Upper lobe of right lung (tissue), 1 donor: ENCODE measurements at regions not wholly inside any gene's neighbourhood (a gene's known extent, or its start where the extent isn't known, plus 50 kb on each side); places are given as distances from the start of the nearest gene placed in this dataset.

Experiments used
- ATAC-seq: fragments of 200-7000 bp; cut with Tn5 transposase; one replicate; pipeline ENCODE4 v1.9.1; 2020; ENCODE audit warnings: mild to moderate bottlenecking, moderate library complexity
- DNase-seq: peaks from one replicate; pipeline ENCODE4 v3.0.0-alpha.2; 2020
- H3K27ac ChIP-seq: fragments of 200-600 bp; one replicate; pipeline ENCODE4 v1.8.0; 2022
- H3K27me3 ChIP-seq: fragments of 200-600 bp; one replicate; pipeline ENCODE4 v1.8.0; 2022; ENCODE audit warnings: mild to moderate bottlenecking
- H3K36me3 ChIP-seq: fragments of 200-600 bp; one replicate; pipeline ENCODE4 v1.8.0; 2022
- H3K4me1 ChIP-seq: fragments of 200-600 bp; one replicate; pipeline ENCODE4 v1.8.0; 2022
- H3K4me3 ChIP-seq: fragments of 200-600 bp; one replicate; pipeline ENCODE4 v1.8.0; 2022; ENCODE audit warnings: mild to moderate bottlenecking
- H3K9me3 ChIP-seq: fragments of 200-600 bp; one replicate; pipeline ENCODE4 v1.8.0; 2022
- intact Hi-C: fragments of 100-400 bp; cut with DNase I; formaldehyde crosslinking; loops from one replicate; pipeline ENCODE4 v1.11.0; 2022
- TF ChIP-seq, protein P1 (sequence below): fragments of 200-600 bp; IDR thresholded peaks from one replicate; pipeline ENCODE4 v1.8.0; 2022; ENCODE audit warnings: antibody characterized with exemption
- donor health status: DM: no; HTN: yes; CAD: no; lungs with severe emphysema.

DNA sequence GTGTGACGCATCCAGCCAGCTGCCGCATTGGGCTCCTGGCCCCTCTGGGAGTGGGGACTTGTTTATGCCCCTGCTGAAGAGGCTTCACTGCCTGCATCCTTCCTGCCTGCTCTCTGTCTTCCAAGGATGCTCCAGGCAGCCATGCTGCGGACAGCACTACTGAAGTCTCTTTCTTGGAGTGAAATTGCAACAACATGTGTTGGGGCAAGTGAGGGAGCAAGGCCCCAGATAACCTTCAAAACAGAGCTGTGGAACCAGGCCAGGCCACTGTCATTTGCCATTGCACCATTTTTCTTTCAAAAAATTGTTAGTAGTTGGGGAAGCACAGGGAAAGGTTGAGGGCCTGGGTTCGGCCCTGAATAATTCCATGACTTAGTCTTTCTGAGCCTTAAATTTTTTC, 169.6 kb upstream of the ADRA1B start:
- intact Hi-C loops: no loop called here
- no peak for ATAC-seq
- Histone ChIP-seq H3K27ac (no peak overlapping the region), H3K27me3 (no peaks in the 10 kb centered on the region), H3K4me1 (no peaks in the 10 kb centered on the region), H3K36me3 (no peaks in the 10 kb centered on the region), H3K9me3 (no peaks in the 10 kb centered on the region), H3K4me3 (no peak overlapping the region)
- TF ChIP-seq, protein P1, sequence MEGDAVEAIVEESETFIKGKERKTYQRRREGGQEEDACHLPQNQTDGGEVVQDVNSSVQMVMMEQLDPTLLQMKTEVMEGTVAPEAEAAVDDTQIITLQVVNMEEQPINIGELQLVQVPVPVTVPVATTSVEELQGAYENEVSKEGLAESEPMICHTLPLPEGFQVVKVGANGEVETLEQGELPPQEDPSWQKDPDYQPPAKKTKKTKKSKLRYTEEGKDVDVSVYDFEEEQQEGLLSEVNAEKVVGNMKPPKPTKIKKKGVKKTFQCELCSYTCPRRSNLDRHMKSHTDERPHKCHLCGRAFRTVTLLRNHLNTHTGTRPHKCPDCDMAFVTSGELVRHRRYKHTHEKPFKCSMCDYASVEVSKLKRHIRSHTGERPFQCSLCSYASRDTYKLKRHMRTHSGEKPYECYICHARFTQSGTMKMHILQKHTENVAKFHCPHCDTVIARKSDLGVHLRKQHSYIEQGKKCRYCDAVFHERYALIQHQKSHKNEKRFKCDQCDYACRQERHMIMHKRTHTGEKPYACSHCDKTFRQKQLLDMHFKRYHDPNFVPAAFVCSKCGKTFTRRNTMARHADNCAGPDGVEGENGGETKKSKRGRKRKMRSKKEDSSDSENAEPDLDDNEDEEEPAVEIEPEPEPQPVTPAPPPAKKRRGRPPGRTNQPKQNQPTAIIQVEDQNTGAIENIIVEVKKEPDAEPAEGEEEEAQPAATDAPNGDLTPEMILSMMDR: no peak
- no peak for DNase-seq

DNA sequence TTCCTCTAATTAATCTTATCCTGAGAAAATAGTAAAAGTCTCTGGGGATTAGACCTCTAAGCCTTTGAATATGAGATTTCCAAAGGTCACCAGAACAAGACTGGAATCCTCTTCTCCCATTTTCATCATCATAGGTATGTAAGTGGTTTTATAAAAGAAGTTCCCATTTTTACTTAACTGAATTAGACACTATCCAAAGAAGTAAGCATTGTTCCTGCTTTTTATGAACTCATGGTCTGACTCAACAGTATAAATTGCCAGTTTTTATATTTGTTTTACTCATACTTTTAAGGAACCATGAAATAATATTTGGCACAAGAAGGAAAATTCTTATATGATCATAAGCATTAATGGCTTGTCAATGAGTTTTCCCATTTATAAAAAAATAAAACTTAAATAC, 167.1 kb upstream of the ADRA1B start:
- DNase-seq (no peak), ATAC-seq (no peak)
- H3K27me3 ChIP-seq: no peaks in the 10 kb centered on the region
- H3K4me3 ChIP-seq: no peak overlapping the region
- H3K27ac ChIP-seq: no peak overlapping the region
- TF ChIP-seq, protein P1: no peak
- no peaks in the 10 kb centered on the region for H3K4me1 ChIP-seq
- intact Hi-C loops: no loop called here
- no peaks in the 10 kb centered on the region for H3K9me3 ChIP-seq
- no peaks in the 10 kb centered on the region for H3K36me3 ChIP-seq

DNA sequence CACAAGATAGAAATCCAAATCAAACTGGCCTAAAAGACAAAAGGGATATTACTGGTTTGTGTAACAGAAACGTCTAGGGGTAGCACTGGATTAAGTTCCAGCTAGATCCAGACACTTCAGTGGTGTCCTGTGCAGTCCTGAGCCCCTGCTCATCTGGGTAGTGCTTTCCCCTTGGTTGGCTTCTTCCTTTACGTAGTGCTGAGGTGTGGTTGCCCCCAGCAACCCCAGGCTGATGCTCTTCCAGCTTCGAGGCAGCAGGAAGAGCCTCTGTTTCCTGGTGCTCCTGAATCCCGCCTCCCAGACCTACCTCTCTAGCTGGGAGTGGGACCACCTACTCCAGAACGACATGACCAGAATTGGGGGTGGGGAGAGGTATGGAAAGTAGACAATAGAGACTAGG, 166.1 kb upstream of the ADRA1B start:
- ATAC-seq: no peak
- intact Hi-C loops: no loop called here
- Histone ChIP-seq H3K9me3 (no peaks in the 10 kb centered on the region), H3K27me3 (no peaks in the 10 kb centered on the region), H3K36me3 (no peaks in the 10 kb centered on the region), H3K4me3 (no peak overlapping the region), H3K27ac (no peak overlapping the region), H3K4me1 (no peaks in the 10 kb centered on the region)
- TF ChIP-seq, protein P1: no peak
- no peak for DNase-seq

DNA sequence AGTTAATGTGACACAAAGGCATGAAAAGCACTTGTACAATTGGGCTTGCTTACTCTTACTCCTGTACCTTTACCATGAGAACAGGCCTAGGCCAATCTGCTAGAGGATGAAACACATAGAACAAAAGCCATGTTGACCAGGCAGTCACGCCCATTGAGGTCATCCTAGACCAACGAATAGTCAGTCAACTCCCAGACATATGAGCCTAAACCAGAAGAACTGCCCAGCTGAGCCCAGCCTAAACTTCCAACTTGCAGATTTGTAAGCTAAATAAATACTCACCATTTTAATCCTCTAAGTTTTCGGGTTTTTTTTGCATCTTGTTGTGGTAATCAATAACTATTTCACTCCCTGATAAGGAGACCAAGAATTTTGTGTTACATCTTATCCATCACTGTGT, 164.8 kb upstream of the ADRA1B start:
- TF ChIP-seq, protein P1: no peak
- intact Hi-C loops: no loop called here
- no peak for ATAC-seq
- Histone ChIP-seq H3K4me3 (no peak overlapping the region), H3K27ac (no peak overlapping the region), H3K27me3 (no peaks in the 10 kb centered on the region), H3K36me3 (no peaks in the 10 kb centered on the region), H3K9me3 (no peaks in the 10 kb centered on the region), H3K4me1 (no peaks in the 10 kb centered on the region)
- no peak for DNase-seq

DNA sequence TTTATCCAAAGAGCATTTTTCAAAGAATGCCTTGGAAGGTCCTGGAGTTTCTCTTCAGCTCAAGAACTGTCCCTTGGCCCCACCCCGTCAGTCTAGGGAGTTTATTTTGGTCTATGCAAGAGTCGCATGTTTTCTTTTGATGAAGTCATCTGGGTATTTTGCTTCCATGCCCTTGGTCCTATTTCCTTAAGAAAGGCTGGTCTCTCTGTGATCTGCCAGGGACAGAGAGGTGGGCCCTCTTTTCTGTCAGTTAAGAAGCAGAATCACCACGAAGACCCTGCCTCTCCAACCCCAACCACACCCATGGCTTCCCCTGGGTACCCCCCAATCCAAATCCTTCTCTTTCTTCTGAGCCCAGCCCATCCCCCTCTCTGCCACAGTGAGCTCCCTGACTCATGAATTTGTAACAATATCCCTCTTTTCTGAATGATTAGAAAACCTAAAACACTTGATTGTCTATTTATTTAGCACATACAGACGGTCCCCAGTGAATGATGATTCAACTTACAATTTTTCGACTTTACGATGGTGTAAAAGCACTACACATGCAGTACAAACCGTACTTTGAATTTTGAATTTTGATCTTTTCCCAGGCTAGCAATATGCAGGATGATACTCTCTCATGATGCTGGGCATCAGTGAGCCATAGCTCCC, 163.5 kb upstream of the ADRA1B start:
- ATAC-seq: no peak

More for the DNA sequence above, 163.5 kb upstream of the ADRA1B start:
- TF ChIP-seq, protein P1: no peak
- no peak for DNase-seq
- Histone ChIP-seq H3K27ac (no peak overlapping the region), H3K4me1 (no peaks in the 10 kb centered on the region), H3K27me3 (no peaks in the 10 kb centered on the region), H3K36me3 (no peaks in the 10 kb centered on the region), H3K4me3 (no peak overlapping the region), H3K9me3 (no peaks in the 10 kb centered on the region)
- intact Hi-C loops: no loop called here
